ENCODE measurements at regions not wholly inside any gene's neighbourhood (a gene's known extent, or its start where the extent isn't known, plus 50 kb on each side); places are given as distances from the start of the nearest gene placed in this dataset.
"Not testable (repeated sequence)": the region's sequence is repeated elsewhere in the genome, so short reads cannot be mapped to it uniquely, and the experiment has no call there.

DNA sequence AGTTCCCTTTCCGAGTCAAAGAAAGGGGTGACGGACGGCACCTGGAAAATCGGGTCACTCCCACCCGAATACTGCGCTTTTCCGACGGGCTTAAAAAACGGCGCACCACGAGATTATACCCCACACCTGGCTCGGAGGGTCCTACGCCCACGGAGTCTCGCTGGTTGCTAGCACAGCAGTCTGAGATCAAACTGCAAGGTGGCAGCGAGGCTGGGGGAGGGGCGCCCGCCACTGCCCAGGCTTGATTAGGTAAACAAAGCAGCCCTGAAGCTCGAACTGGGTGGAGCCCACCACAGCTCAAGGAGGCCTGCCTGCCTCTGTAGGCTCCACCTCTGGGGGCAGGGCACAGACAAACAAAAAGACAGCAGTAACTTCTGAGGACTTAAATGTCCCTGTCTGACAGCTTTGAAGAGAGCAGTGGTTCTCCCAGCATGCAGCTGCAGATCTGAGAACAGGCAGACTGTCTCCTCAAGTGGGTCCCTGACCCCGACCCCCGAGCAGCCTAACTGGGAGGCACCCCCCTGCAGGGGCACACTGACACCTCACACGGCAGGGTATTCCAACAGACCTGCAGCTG, 117.5 kb upstream of the BCL6 start:
- TF ChIP-seq CTCF (IDR thresholded peaks at IDR 0.05; ENCODE audit: low read depth, low read length); POLR2A (IDR thresholded peaks at IDR 0.05; ENCODE audit: extremely low read depth, insufficient read length): not testable (repeated sequence)
